ENCODE measurements at regions not wholly inside any gene's neighbourhood (a gene's known extent, or its start where the extent isn't known, plus 50 kb on each side); places are given as distances from the start of the nearest gene placed in this dataset.
"Not testable (repeated sequence)": the region's sequence is repeated elsewhere in the genome, so short reads cannot be mapped to it uniquely, and the experiment has no call there.

GRCh38 chr17:27180322-27180721 lies 113.6 kb upstream of the WSB1 start:
- H3K36me3 Mint-ChIP-seq (ENCODE audit: low read depth, unreplicated experiment) = peaks cover 4% of the 10 kb centered on the region
- H3K27ac Mint-ChIP-seq (ENCODE audit: unreplicated experiment) = no peak overlapping the region
- TF ChIP-seq CTCF (IDR thresholded peaks at IDR 0.05; ENCODE audit: unreplicated experiment) = no peak
- peaks cover 14% of the 10 kb centered on the region for H3K9me3 Mint-ChIP-seq (ENCODE audit: unreplicated experiment)
- no peaks in the 10 kb centered on the region for H3K4me1 Mint-ChIP-seq (ENCODE audit: unreplicated experiment)
- no peaks in the 10 kb centered on the region for H3K27me3 Mint-ChIP-seq (ENCODE audit: unreplicated experiment)
- H3K4me3 Mint-ChIP-seq (ENCODE audit: unreplicated experiment) = no peak overlapping the region
- no peak for DNase-seq (ENCODE audit: low spot score)

- H3K27ac Mint-ChIP-seq (ENCODE audit: unreplicated experiment); H3K4me3 Mint-ChIP-seq (ENCODE audit: unreplicated experiment); H3K36me3 Mint-ChIP-seq (ENCODE audit: low read depth, unreplicated experiment); H3K27me3 Mint-ChIP-seq (ENCODE audit: unreplicated experiment); DNase-seq (ENCODE audit: low spot score); H3K4me1 Mint-ChIP-seq (ENCODE audit: unreplicated experiment): not testable (repeated sequence)
- H3K9me3 Mint-ChIP-seq (ENCODE audit: unreplicated experiment) = peaks cover 20% of the 10 kb centered on the region
Measured at GRCh38 chr17:27181379-27181925, 112.5 kb upstream of the WSB1 start.

GRCh38 chr17:27181935-27182334 lies 112.0 kb upstream of the WSB1 start:
- TF ChIP-seq CTCF (IDR thresholded peaks at IDR 0.05; ENCODE audit: unreplicated experiment) = no peak
- no peak for DNase-seq (ENCODE audit: low spot score)
- H3K27me3 Mint-ChIP-seq (ENCODE audit: unreplicated experiment) = no peaks in the 10 kb centered on the region
- H3K9me3 Mint-ChIP-seq (ENCODE audit: unreplicated experiment) = peaks cover 20% of the 10 kb centered on the region
- H3K4me3 Mint-ChIP-seq (ENCODE audit: unreplicated experiment) = no peak overlapping the region
- no peaks in the 10 kb centered on the region for H3K4me1 Mint-ChIP-seq (ENCODE audit: unreplicated experiment)
- no peak overlapping the region for H3K27ac Mint-ChIP-seq (ENCODE audit: unreplicated experiment)
- H3K36me3 Mint-ChIP-seq (ENCODE audit: low read depth, unreplicated experiment) = peaks cover 8% of the 10 kb centered on the region

- not testable (repeated sequence) for H3K27me3 Mint-ChIP-seq (ENCODE audit: unreplicated experiment); H3K4me3 Mint-ChIP-seq (ENCODE audit: unreplicated experiment); H3K9me3 Mint-ChIP-seq (ENCODE audit: unreplicated experiment); H3K4me1 Mint-ChIP-seq (ENCODE audit: unreplicated experiment); H3K36me3 Mint-ChIP-seq (ENCODE audit: low read depth, unreplicated experiment); H3K27ac Mint-ChIP-seq (ENCODE audit: unreplicated experiment)
- DNase-seq (ENCODE audit: low spot score) = peak; percentile 3
Measured at GRCh38 chr17:27197505-27197904, 96.4 kb upstream of the WSB1 start.

- peaks cover 6% of the 10 kb centered on the region for H3K36me3 Mint-ChIP-seq (ENCODE audit: low read depth, unreplicated experiment)
- no peak overlapping the region for H3K27ac Mint-ChIP-seq (ENCODE audit: unreplicated experiment)
- H3K4me1 Mint-ChIP-seq (ENCODE audit: unreplicated experiment) = no peaks in the 10 kb centered on the region
- no peak for TF ChIP-seq CTCF (IDR thresholded peaks at IDR 0.05; ENCODE audit: unreplicated experiment)
- no peaks in the 10 kb centered on the region for H3K9me3 Mint-ChIP-seq (ENCODE audit: unreplicated experiment)
- no peak for DNase-seq (ENCODE audit: low spot score)
- H3K27me3 Mint-ChIP-seq (ENCODE audit: unreplicated experiment) = no peaks in the 10 kb centered on the region
- H3K4me3 Mint-ChIP-seq (ENCODE audit: unreplicated experiment) = no peak overlapping the region
Measured at GRCh38 chr17:27199948-27200347, 94.0 kb upstream of the WSB1 start.

GRCh38 chr17:27200476-27200875 lies 93.4 kb upstream of the WSB1 start:
- no peak for TF ChIP-seq CTCF (IDR thresholded peaks at IDR 0.05; ENCODE audit: unreplicated experiment)
- no peak for DNase-seq (ENCODE audit: low spot score)
- Mint-ChIP-seq H3K27me3 (ENCODE audit: unreplicated experiment) (no peaks in the 10 kb centered on the region), H3K27ac (ENCODE audit: unreplicated experiment) (no peak overlapping the region), H3K9me3 (ENCODE audit: unreplicated experiment) (no peaks in the 10 kb centered on the region), H3K4me1 (ENCODE audit: unreplicated experiment) (no peaks in the 10 kb centered on the region), H3K36me3 (ENCODE audit: low read depth, unreplicated experiment) (peaks cover 6% of the 10 kb centered on the region), H3K4me3 (ENCODE audit: unreplicated experiment) (no peak overlapping the region)
